Activated T-helper 2 cell treated with anti-CD3 and anti-CD28 coated beads, Interferon-gamma antibody, Interleukin-2, Interleukin-4, amounts not matched to agents 10 μg/mL and 5 μg/mL and 100 μg/mL, durations not matched to agents 14 hours and 24 hours and 36 hours (primary cell): ENCODE measurements at regions not wholly inside any gene's neighbourhood (a gene's known extent, or its start where the extent isn't known, plus 50 kb on each side); places are given as distances from the start of the nearest gene placed in this dataset.

Experiments used
- DNase-seq: peaks from one replicate; pipeline ENCODE4 v3.0.0; 2021; ENCODE audit warnings: low spot score
- H3K27ac Mint-ChIP-seq: one replicate; pipeline ENCODE4 v1.8.0; 2021; ENCODE audit warnings: mixed read lengths
- H3K27me3 Mint-ChIP-seq: one replicate; pipeline ENCODE4 v1.8.0; 2021; ENCODE audit warnings: low read depth, mixed read lengths
- H3K36me3 Mint-ChIP-seq: one replicate; pipeline ENCODE4 v1.8.0; 2021; ENCODE audit warnings: low read depth, mixed read lengths
- H3K4me1 Mint-ChIP-seq: one replicate; pipeline ENCODE4 v1.8.0; 2021; ENCODE audit warnings: low read depth, mixed read lengths
- H3K4me3 Mint-ChIP-seq: one replicate; pipeline ENCODE4 v1.8.0; 2021; ENCODE audit warnings: low read depth, mild to moderate bottlenecking, moderate library complexity, mixed read lengths
- H3K9me3 Mint-ChIP-seq: one replicate; pipeline ENCODE4 v1.8.0; 2021; ENCODE audit warnings: mixed read lengths
- intact Hi-C: fragments of 100-400 bp; cut with micrococcal nuclease; formaldehyde crosslinking; loops from one replicate; pipeline ENCODE4 v1.15.1; 2023

- no peaks in the 10 kb centered on the region for H3K27me3 Mint-ChIP-seq
- no peaks in the 10 kb centered on the region for H3K4me1 Mint-ChIP-seq
- intact Hi-C loops, result no loop called here
- peaks cover 7% of the 10 kb centered on the region for H3K9me3 Mint-ChIP-seq
- no peaks in the 10 kb centered on the region for H3K36me3 Mint-ChIP-seq
- DNase-seq, result no peak
- no peak overlapping the region for H3K27ac Mint-ChIP-seq
- H3K4me3 Mint-ChIP-seq, result no peak overlapping the region
These were observed 892.9 kb downstream of the EFNB2 start for GRCh38 chr13:105642511-105642958.

GRCh38 chr13:105641121-105641520 is 894.3 kb downstream of the EFNB2 start:
- H3K36me3 Mint-ChIP-seq, result no peaks in the 10 kb centered on the region
- no peak for DNase-seq
- no peaks in the 10 kb centered on the region for H3K4me1 Mint-ChIP-seq
- no peak overlapping the region for H3K4me3 Mint-ChIP-seq
- intact Hi-C loops, result no loop called here
- no peak overlapping the region for H3K27ac Mint-ChIP-seq
- H3K27me3 Mint-ChIP-seq, result no peaks in the 10 kb centered on the region
- H3K9me3 Mint-ChIP-seq, result peaks cover 7% of the 10 kb centered on the region

- no peaks in the 10 kb centered on the region for H3K36me3 Mint-ChIP-seq
- peaks cover 3% of the 10 kb centered on the region for H3K9me3 Mint-ChIP-seq
- no peaks in the 10 kb centered on the region for H3K4me1 Mint-ChIP-seq
- no peak overlapping the region for H3K4me3 Mint-ChIP-seq
- DNase-seq, result no peak
- intact Hi-C loops, result no loop called here
- no peak overlapping the region for H3K27ac Mint-ChIP-seq
- no peaks in the 10 kb centered on the region for H3K27me3 Mint-ChIP-seq
These were observed 897.0 kb downstream of the EFNB2 start for GRCh38 chr13:105638426-105638825.

DNA sequence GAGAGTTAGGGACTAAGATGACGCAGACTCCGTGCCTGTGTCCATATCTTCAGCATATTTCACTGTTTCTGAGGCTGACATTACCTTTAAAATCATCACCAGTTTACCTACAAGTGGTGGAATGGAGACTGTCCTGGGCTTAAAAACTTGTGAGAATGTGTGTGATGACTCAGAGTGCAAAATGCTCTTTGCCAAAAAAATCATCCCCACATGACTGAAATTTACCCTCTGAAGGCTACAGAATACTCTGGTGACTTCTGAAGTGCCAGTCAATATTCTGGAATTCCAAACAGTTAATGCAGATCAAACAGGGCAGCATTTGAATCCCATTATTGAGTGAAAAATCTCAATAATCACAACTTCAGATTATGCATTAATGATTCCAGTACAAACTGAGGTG is 901.4 kb downstream of the EFNB2 start:
- H3K4me1 Mint-ChIP-seq, result no peaks in the 10 kb centered on the region
- no peak overlapping the region for H3K27ac Mint-ChIP-seq
- peaks cover 4% of the 10 kb centered on the region for H3K9me3 Mint-ChIP-seq
- intact Hi-C loops, result no loop called here
- H3K36me3 Mint-ChIP-seq, result no peaks in the 10 kb centered on the region
- no peaks in the 10 kb centered on the region for H3K27me3 Mint-ChIP-seq
- no peak for DNase-seq
- H3K4me3 Mint-ChIP-seq, result no peak overlapping the region

- H3K27ac Mint-ChIP-seq, result no peak overlapping the region
- H3K4me1 Mint-ChIP-seq, result no peaks in the 10 kb centered on the region
- intact Hi-C loops, result no loop called here
- no peak overlapping the region for H3K4me3 Mint-ChIP-seq
- H3K9me3 Mint-ChIP-seq, result peaks cover 4% of the 10 kb centered on the region
- no peaks in the 10 kb centered on the region for H3K36me3 Mint-ChIP-seq
- no peaks in the 10 kb centered on the region for H3K27me3 Mint-ChIP-seq
- no peak for DNase-seq
These were observed 905.0 kb downstream of the EFNB2 start for GRCh38 chr13:105630431-105630830.

DNA sequence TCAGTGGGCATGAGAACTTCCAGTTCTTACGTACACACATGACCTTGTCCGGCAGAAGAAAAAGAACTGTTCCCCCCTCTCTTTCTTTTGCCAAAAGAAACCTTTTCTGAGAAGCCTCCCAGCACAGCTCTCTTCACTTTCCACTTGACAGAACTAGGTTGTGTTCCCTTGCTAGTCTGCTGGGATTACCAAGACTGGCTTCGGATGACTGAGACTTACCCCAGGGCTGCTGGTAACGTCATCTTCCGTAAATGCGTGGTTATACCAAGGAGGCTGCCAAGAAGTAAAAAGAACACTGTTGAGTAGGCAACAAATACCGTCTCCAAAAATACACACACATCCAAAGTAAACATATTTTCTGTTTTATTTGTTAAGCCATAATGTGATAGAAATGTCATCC is 908.2 kb downstream of the EFNB2 start:
- Mint-ChIP-seq H3K9me3 (peaks cover 4% of the 10 kb centered on the region), H3K27ac (no peak overlapping the region), H3K4me1 (no peaks in the 10 kb centered on the region), H3K4me3 (no peak overlapping the region), H3K27me3 (no peaks in the 10 kb centered on the region), H3K36me3 (no peaks in the 10 kb centered on the region)
- no peak for DNase-seq
- intact Hi-C loops, result no loop called here

DNA sequence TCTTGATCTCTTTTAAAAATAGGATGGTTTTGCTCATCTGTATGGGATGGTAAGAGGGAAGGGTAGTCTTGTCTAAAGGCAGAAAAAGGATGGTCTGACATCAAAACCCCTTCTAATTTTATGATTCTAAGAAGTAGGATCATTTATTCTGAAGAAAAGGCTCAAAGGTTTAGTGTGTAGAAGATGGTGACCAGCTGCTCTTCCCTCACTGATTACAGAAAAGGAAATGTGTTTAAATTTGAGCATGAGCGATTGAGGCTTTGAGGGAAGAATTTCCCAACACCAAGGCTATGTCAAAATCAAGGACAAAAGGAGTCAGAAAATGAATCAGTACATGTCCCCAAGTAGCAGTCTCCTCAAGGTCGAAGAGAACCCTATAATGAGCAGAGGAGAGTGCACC is 909.8 kb downstream of the EFNB2 start:
- Mint-ChIP-seq H3K27ac (no peak overlapping the region), H3K4me1 (no peaks in the 10 kb centered on the region), H3K9me3 (peaks cover 4% of the 10 kb centered on the region), H3K36me3 (no peaks in the 10 kb centered on the region), H3K4me3 (no peak overlapping the region), H3K27me3 (no peaks in the 10 kb centered on the region)
- intact Hi-C loops, result no loop called here
- no peak for DNase-seq

DNA sequence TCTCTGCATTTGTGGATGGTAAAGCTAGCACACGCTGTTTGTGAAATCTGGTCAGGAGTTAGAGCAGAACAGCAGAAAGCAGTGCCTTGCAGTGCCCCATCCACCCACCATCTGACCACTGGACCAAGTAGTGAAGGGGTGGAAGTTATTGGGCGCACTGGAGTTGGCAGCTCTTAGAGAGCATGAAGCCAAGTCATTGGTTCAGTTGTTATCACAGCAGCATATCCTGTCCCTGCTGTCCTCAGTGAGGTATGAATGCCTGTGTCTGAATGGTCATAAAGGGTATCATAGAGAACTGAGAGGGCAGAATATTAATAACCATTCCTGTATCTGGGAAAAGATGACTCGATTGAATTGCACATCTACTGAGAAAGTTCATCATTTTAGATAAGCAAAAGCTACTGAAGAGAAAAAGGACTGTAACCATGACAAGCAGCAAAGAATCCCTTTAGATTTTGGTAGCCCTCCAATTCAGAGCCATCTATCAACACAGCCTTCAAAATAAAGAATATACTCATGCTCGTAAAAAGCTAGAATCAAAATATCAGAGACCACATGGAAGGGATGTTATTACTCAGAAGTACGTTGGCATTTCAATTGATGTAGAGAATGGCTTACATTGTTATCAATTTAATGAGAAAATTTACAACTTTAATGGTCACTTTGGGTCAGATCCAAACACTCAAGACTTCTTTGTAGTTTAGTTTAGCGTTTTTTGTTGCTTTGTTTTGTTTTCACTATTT is 919.0 kb downstream of the EFNB2 start:
- no peaks in the 10 kb centered on the region for H3K9me3 Mint-ChIP-seq
- H3K36me3 Mint-ChIP-seq, result no peaks in the 10 kb centered on the region
- intact Hi-C loops, result no loop called here
- DNase-seq, result no peak
- no peaks in the 10 kb centered on the region for H3K27me3 Mint-ChIP-seq
- no peak overlapping the region for H3K4me3 Mint-ChIP-seq
- H3K27ac Mint-ChIP-seq, result no peak overlapping the region
- no peaks in the 10 kb centered on the region for H3K4me1 Mint-ChIP-seq

- H3K9me3 Mint-ChIP-seq, result no peaks in the 10 kb centered on the region
- H3K4me3 Mint-ChIP-seq, result no peak overlapping the region
- H3K27me3 Mint-ChIP-seq, result no peaks in the 10 kb centered on the region
- H3K4me1 Mint-ChIP-seq, result no peaks in the 10 kb centered on the region
- no peaks in the 10 kb centered on the region for H3K36me3 Mint-ChIP-seq
- no peak for DNase-seq
- intact Hi-C loops, result no loop called here
- H3K27ac Mint-ChIP-seq, result no peak overlapping the region
These were observed 922.9 kb downstream of the EFNB2 start for GRCh38 chr13:105612541-105612940.

GRCh38 chr13:105611424-105611823 is 924.0 kb downstream of the EFNB2 start:
- no peak for DNase-seq
- no peaks in the 10 kb centered on the region for H3K4me1 Mint-ChIP-seq
- no peaks in the 10 kb centered on the region for H3K36me3 Mint-ChIP-seq
- H3K27me3 Mint-ChIP-seq, result no peaks in the 10 kb centered on the region
- H3K27ac Mint-ChIP-seq, result no peak overlapping the region
- no peak overlapping the region for H3K4me3 Mint-ChIP-seq
- no peaks in the 10 kb centered on the region for H3K9me3 Mint-ChIP-seq
- intact Hi-C loops, result no loop called here

DNA sequence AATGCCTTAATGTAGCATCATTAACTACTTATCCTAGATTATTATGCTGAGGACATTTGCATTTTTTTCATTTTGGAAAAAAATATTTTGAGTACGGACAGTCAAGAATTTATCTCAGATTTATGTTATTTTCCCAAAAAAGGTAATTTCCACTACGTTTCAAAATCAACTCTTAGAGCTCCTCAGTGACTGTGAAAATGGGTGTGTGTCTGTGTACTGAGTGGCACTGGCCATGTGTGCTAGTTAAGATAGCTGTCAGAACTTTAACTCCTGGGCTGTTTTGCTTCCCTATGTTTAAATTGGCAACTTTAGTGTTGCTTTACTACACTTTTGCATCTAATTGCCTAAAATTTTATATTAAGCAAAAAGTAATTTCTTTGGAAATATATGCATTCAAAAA is 927.4 kb downstream of the EFNB2 start:
- no peak for DNase-seq
- no peaks in the 10 kb centered on the region for H3K9me3 Mint-ChIP-seq
- intact Hi-C loops, result no loop called here
- H3K36me3 Mint-ChIP-seq, result no peaks in the 10 kb centered on the region
- no peaks in the 10 kb centered on the region for H3K27me3 Mint-ChIP-seq
- no peaks in the 10 kb centered on the region for H3K4me1 Mint-ChIP-seq
- H3K27ac Mint-ChIP-seq, result no peak overlapping the region
- H3K4me3 Mint-ChIP-seq, result no peak overlapping the region

DNA sequence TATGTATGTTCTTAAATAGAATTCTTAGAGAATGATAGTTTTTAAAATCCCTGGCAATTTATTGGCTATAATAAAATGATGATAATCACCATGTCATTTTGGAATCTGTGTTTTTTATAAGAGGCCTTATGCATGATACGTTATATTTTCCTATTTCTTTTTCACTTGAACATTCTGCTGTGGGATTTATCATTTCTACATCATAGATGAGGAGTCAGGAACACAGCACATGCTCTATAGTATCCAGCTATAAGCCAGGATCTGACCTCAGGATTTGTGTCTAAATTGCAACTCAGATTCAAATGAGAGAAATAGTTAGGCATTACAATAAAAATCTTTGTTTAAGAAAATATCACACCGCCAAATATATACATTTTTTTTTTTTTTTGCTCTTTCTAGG is 928.0 kb downstream of the EFNB2 start:
- no peaks in the 10 kb centered on the region for H3K27me3 Mint-ChIP-seq
- no peaks in the 10 kb centered on the region for H3K36me3 Mint-ChIP-seq
- no peak for DNase-seq
- no peak overlapping the region for H3K27ac Mint-ChIP-seq
- intact Hi-C loops, result no loop called here
- H3K4me1 Mint-ChIP-seq, result no peaks in the 10 kb centered on the region
- no peak overlapping the region for H3K4me3 Mint-ChIP-seq
- no peaks in the 10 kb centered on the region for H3K9me3 Mint-ChIP-seq

DNA sequence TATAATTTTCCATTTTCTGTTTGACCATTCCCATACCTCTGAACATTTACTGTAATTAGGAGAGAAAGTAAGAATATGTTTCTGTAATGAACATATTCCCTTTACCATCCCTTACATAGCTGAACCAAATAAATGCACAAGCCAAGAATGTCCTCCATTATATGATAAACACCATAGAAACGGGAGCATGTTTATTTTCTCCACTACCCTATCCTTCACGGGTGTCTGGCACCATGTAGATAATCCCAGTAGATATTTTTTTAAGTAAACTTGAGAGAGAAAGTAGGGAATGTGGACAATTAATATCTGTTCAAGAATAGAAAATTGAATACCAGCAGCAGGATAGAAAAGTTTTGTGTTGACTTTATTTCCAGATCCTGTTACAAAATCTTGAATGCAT is 928.4 kb downstream of the EFNB2 start:
- no peaks in the 10 kb centered on the region for H3K9me3 Mint-ChIP-seq
- H3K4me1 Mint-ChIP-seq, result no peaks in the 10 kb centered on the region

More for the DNA sequence above, 928.4 kb downstream of the EFNB2 start:
- no peak overlapping the region for H3K27ac Mint-ChIP-seq
- H3K36me3 Mint-ChIP-seq, result no peaks in the 10 kb centered on the region
- no peak for DNase-seq
- intact Hi-C loops, result no loop called here
- no peak overlapping the region for H3K4me3 Mint-ChIP-seq
- no peaks in the 10 kb centered on the region for H3K27me3 Mint-ChIP-seq
